ENCODE measurements at regions not wholly inside any gene's neighbourhood (a gene's known extent, or its start where the extent isn't known, plus 50 kb on each side); places are given as distances from the start of the nearest gene placed in this dataset.

DNA sequence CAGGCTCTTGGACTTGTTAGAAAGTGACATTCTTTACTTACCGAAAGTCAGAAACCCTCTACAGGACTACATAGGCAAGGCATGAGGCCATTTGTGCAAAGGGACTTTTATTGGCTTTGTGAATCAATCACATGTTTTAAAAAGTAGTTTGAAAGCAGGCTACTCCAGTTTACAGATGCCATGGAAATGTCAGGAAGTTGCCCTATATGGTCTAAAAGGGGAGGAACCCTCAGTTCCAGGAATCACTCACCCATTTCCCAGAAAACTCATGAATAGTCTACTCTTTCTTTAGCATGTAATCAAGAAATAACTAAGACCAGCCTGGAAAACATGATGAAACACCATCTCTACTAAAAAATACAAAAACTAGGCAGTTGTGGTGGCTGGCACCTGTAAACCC, 51.0 kb upstream of the MKRN3 start:
- Histone ChIP-seq H3K4me1 (ENCODE audit: insufficient read depth) (no peaks in the 10 kb centered on the region), H3K9me2 (ENCODE audit: insufficient read depth) (no peaks in the 10 kb centered on the region), H3K27me3 (replicated peaks; ENCODE audit: insufficient read depth) (no peaks in the 10 kb centered on the region), H3K79me2 (ENCODE audit: insufficient read depth) (no peaks in the 10 kb centered on the region), H3K9ac (no peak overlapping the region), H3K4me2 (ENCODE audit: unreplicated experiment) (no peak overlapping the region), H3K27ac (no peak overlapping the region), H2AFZ (no peak overlapping the region), H3K9me3 (ENCODE audit: low read depth) (no peaks in the 10 kb centered on the region), H3K36me3 (ENCODE audit: low read depth) (no peaks in the 10 kb centered on the region), H3F3A (ENCODE audit: insufficient read depth) (no peaks in the 10 kb centered on the region), H3K4me3 (no peak overlapping the region), H4K20me1 (ENCODE audit: insufficient read depth) (no peaks in the 10 kb centered on the region)
- in situ Hi-C loops (cut with MboI), result no loop called here
- DNase-seq, result no peak
- TF ChIP-seq EZH2 (IDR thresholded peaks at IDR 0.05; ENCODE audit: insufficient read depth, poor library complexity, severe bottlenecking) (no peak), EZH2phosphoT487 (IDR thresholded peaks at IDR 0.05; ENCODE audit: insufficient read depth, low read depth) (no peak)
- 32 to 43% methylated on average over 1 of the region's 1 CpG for WGBS, 2 experiments (ENCODE audit: low coverage in 1 of 2, low lambda C conversion rate in 2 of 2, missing lambda C conversion rate in 2 of 2)

- no peaks in the 10 kb centered on the region for H3K4me1 ChIP-seq (ENCODE audit: insufficient read depth)
- in situ Hi-C loops (cut with MboI), result no loop called here
- no peak for DNase-seq
- no peak overlapping the region for H2AFZ ChIP-seq
- H3K4me3 ChIP-seq, result no peak overlapping the region
- H3K79me2 ChIP-seq (ENCODE audit: insufficient read depth), result no peaks in the 10 kb centered on the region
- H3K9me2 ChIP-seq (ENCODE audit: insufficient read depth), result no peaks in the 10 kb centered on the region
- no peaks in the 10 kb centered on the region for H3K27me3 ChIP-seq (replicated peaks; ENCODE audit: insufficient read depth)
- H3K36me3 ChIP-seq (ENCODE audit: low read depth), result no peaks in the 10 kb centered on the region
- no peaks in the 10 kb centered on the region for H3F3A ChIP-seq (ENCODE audit: insufficient read depth)
- no peaks in the 10 kb centered on the region for H4K20me1 ChIP-seq (ENCODE audit: insufficient read depth)
- no peaks in the 10 kb centered on the region for H3K9me3 ChIP-seq (ENCODE audit: low read depth)
- no peak overlapping the region for H3K4me2 ChIP-seq (ENCODE audit: unreplicated experiment)
- TF ChIP-seq EZH2phosphoT487 (IDR thresholded peaks at IDR 0.05; ENCODE audit: insufficient read depth, low read depth) (no peak), EZH2 (IDR thresholded peaks at IDR 0.05; ENCODE audit: insufficient read depth, poor library complexity, severe bottlenecking) (no peak)
- H3K9ac ChIP-seq, result no peak overlapping the region
- H3K27ac ChIP-seq, result no peak overlapping the region
Measured at GRCh38 chr15:23506762-23507161, 58.7 kb upstream of the MKRN3 start.

DNA sequence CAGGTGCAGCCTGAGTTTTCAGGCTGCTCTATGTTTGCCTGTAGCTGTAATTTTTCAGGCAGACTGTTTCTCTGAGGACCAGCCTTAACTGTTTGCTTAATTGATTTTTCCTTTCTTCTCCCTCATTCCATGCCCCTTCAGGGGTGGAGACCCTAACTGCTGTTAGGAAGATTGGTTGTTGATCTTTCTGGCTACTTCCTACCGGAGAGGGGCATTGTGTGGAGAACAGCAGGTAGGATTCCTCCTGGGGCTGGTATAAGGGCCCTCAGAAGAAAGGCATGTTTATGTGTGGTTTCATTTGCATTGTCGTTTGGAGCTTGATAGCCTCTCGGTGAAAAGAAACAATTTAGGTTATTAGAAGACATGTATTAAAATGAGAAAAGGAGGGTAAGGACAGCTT, 56.9 kb upstream of the GOLGA6L2 start:
- 49 to 54% methylated on average over 3 of the region's 3 CpGs for WGBS, 2 experiments (ENCODE audit: low coverage in 1 of 2, low lambda C conversion rate in 2 of 2, missing lambda C conversion rate in 2 of 2)

DNA sequence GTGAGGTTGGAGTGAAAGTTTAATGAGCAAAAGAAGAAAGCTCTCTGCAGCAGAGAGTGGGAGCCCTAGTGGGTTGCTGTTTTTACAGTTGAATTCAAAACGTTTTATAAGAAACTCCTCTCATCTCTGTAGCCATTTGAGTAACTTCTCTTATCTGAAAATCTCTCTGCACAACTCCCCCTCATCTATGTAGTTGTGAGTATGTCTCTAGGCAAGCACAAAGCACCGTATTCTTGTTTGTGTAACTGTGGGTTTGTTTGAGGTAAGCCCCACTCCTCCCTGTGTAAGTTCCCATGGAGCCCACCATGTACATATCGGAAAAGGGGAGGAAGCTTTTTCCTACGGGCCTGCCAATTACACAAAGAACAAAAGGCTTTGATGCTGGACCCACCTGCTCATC, 56.5 kb upstream of the GOLGA6L2 start:
- H3K36me3 ChIP-seq (ENCODE audit: low read depth), result no peaks in the 10 kb centered on the region
- H3K4me1 ChIP-seq (ENCODE audit: insufficient read depth), result no peaks in the 10 kb centered on the region
- H4K20me1 ChIP-seq (ENCODE audit: insufficient read depth), result no peaks in the 10 kb centered on the region
- H3K4me2 ChIP-seq (ENCODE audit: unreplicated experiment), result no peak overlapping the region
- H3K4me3 ChIP-seq, result no peak overlapping the region
- no peaks in the 10 kb centered on the region for H3F3A ChIP-seq (ENCODE audit: insufficient read depth)
- H2AFZ ChIP-seq, result no peak overlapping the region
- TF ChIP-seq EZH2 (IDR thresholded peaks at IDR 0.05; ENCODE audit: insufficient read depth, poor library complexity, severe bottlenecking), result no peak
- no peak for TF ChIP-seq EZH2phosphoT487 (IDR thresholded peaks at IDR 0.05; ENCODE audit: insufficient read depth, low read depth)
- in situ Hi-C loops (cut with MboI), result no loop called here
- H3K27me3 ChIP-seq (replicated peaks; ENCODE audit: insufficient read depth), result no peaks in the 10 kb centered on the region
- 11% methylated on average over 4 of the region's 4 CpGs for WGBS, 2 experiments (ENCODE audit: low coverage in 1 of 2, low lambda C conversion rate in 2 of 2, missing lambda C conversion rate in 2 of 2)
- no peaks in the 10 kb centered on the region for H3K9me2 ChIP-seq (ENCODE audit: insufficient read depth)
- no peak overlapping the region for H3K9ac ChIP-seq
- no peak overlapping the region for H3K27ac ChIP-seq
- DNase-seq, result no peak
- H3K9me3 ChIP-seq (ENCODE audit: low read depth), result no peaks in the 10 kb centered on the region
- H3K79me2 ChIP-seq (ENCODE audit: insufficient read depth), result no peaks in the 10 kb centered on the region

More for the DNA sequence above, 56.9 kb upstream of the GOLGA6L2 start:
- Histone ChIP-seq H4K20me1 (ENCODE audit: insufficient read depth) (no peaks in the 10 kb centered on the region), H3K4me3 (no peak overlapping the region), H3K4me2 (ENCODE audit: unreplicated experiment) (no peak overlapping the region), H2AFZ (no peak overlapping the region), H3K4me1 (ENCODE audit: insufficient read depth) (no peaks in the 10 kb centered on the region), H3K27ac (no peak overlapping the region), H3K36me3 (ENCODE audit: low read depth) (no peaks in the 10 kb centered on the region), H3K79me2 (ENCODE audit: insufficient read depth) (no peaks in the 10 kb centered on the region), H3K27me3 (replicated peaks; ENCODE audit: insufficient read depth) (no peaks in the 10 kb centered on the region), H3K9ac (no peak overlapping the region), H3F3A (ENCODE audit: insufficient read depth) (no peaks in the 10 kb centered on the region), H3K9me2 (ENCODE audit: insufficient read depth) (no peaks in the 10 kb centered on the region), H3K9me3 (ENCODE audit: low read depth) (no peaks in the 10 kb centered on the region)
- in situ Hi-C loops (cut with MboI), result no loop called here
- TF ChIP-seq EZH2phosphoT487 (IDR thresholded peaks at IDR 0.05; ENCODE audit: insufficient read depth, low read depth) (no peak), EZH2 (IDR thresholded peaks at IDR 0.05; ENCODE audit: insufficient read depth, poor library complexity, severe bottlenecking) (no peak)
- no peak for DNase-seq

GRCh38 chr15:23497710-23498111, 50.7 kb upstream of the GOLGA6L2 start:
- H3K9me3 ChIP-seq (ENCODE audit: low read depth), result no peaks in the 10 kb centered on the region
- H3K27ac ChIP-seq, result no peak overlapping the region
- H4K20me1 ChIP-seq (ENCODE audit: insufficient read depth), result no peaks in the 10 kb centered on the region
- H3K4me3 ChIP-seq, result no peak overlapping the region
- H3K9ac ChIP-seq, result no peak overlapping the region
- H3F3A ChIP-seq (ENCODE audit: insufficient read depth), result no peaks in the 10 kb centered on the region
- no peak overlapping the region for H3K4me2 ChIP-seq (ENCODE audit: unreplicated experiment)
- DNase-seq, result peak; percentile 49
- H3K4me1 ChIP-seq (ENCODE audit: insufficient read depth), result no peaks in the 10 kb centered on the region
- H3K36me3 ChIP-seq (ENCODE audit: low read depth), result no peaks in the 10 kb centered on the region
- WGBS, 2 experiments (ENCODE audit: low coverage in 1 of 2, low lambda C conversion rate in 2 of 2, missing lambda C conversion rate in 2 of 2), result 2 to 10% methylated on average over 2 of the region's 2 CpGs
- no peak for TF ChIP-seq EZH2 (IDR thresholded peaks at IDR 0.05; ENCODE audit: insufficient read depth, poor library complexity, severe bottlenecking)
- no peak for TF ChIP-seq EZH2phosphoT487 (IDR thresholded peaks at IDR 0.05; ENCODE audit: insufficient read depth, low read depth)
- H3K9me2 ChIP-seq (ENCODE audit: insufficient read depth), result no peaks in the 10 kb centered on the region
- H2AFZ ChIP-seq, result no peak overlapping the region
- H3K27me3 ChIP-seq (replicated peaks; ENCODE audit: insufficient read depth), result no peaks in the 10 kb centered on the region
- H3K79me2 ChIP-seq (ENCODE audit: insufficient read depth), result no peaks in the 10 kb centered on the region
- in situ Hi-C loops (cut with MboI), result no loop called here
